Right lung (tissue), 2 donors: ENCODE measurements at regions not wholly inside any gene's neighbourhood (a gene's known extent, or its start where the extent isn't known, plus 50 kb on each side); places are given as distances from the start of the nearest gene placed in this dataset.
"Not testable (repeated sequence)": the region's sequence is repeated elsewhere in the genome, so short reads cannot be mapped to it uniquely, and the experiment has no call there.

Experiments
- DNase-seq, 2 donors: peaks; one replicate each; pipeline ENCODE4 v3.0.0-alpha.2; 2013

- no peak for DNase-seq
These were observed 111.5 kb downstream of the NPY start for GRCh38 chr7:24395512-24395911.

GRCh38 chr7:24396387-24396786, 112.4 kb downstream of the NPY start:
- DNase-seq = not testable (repeated sequence)

GRCh38 chr7:24401628-24402593, 117.9 kb downstream of the NPY start:
- no peak for DNase-seq

- no peak for DNase-seq
These were observed 118.7 kb downstream of the NPY start for GRCh38 chr7:24402655-24403054.

- no peak for DNase-seq
These were observed 119.6 kb downstream of the NPY start for GRCh38 chr7:24403557-24403956.

GRCh38 chr7:24404315-24404714, 120.3 kb downstream of the NPY start:
- no peak for DNase-seq

- no peak for DNase-seq
These were observed 121.0 kb downstream of the NPY start for GRCh38 chr7:24405002-24405401.

GRCh38 chr7:24406053-24406788, 122.2 kb downstream of the NPY start:
- no peak for DNase-seq

- no peak for DNase-seq
These were observed 122.9 kb downstream of the NPY start for GRCh38 chr7:24406789-24407299.

GRCh38 chr7:24407965-24408364, 124.0 kb downstream of the NPY start:
- DNase-seq = no peak

GRCh38 chr7:24408798-24409430, 124.9 kb downstream of the NPY start:
- DNase-seq = no peak

- no peak for DNase-seq
These were observed 125.5 kb downstream of the NPY start for GRCh38 chr7:24409431-24410024.

GRCh38 chr7:24411226-24411625, 127.2 kb downstream of the NPY start:
- DNase-seq = no peak

GRCh38 chr7:24417526-24418120, 133.6 kb downstream of the NPY start:
- no peak for DNase-seq

GRCh38 chr7:24419077-24419476, 135.1 kb downstream of the NPY start:
- no peak for DNase-seq

- no peak for DNase-seq
These were observed 135.5 kb downstream of the NPY start for GRCh38 chr7:24419511-24419910.

- no peak for DNase-seq
These were observed 138.5 kb downstream of the NPY start for GRCh38 chr7:24422441-24423010.

- DNase-seq = no peak
These were observed 141.7 kb downstream of the NPY start for GRCh38 chr7:24425664-24426063.

- DNase-seq = no peak
These were observed 143.1 kb downstream of the NPY start for GRCh38 chr7:24427048-24427447.

- no peak for DNase-seq
These were observed 144.6 kb upstream of the PALS2 start for GRCh38 chr7:24428676-24429075.

- DNase-seq = no peak
These were observed 140.6 kb upstream of the PALS2 start for GRCh38 chr7:24432677-24433076.
